SU-DHL-6 (cell line): ENCODE measurements at regions not wholly inside any gene's neighbourhood (a gene's known extent, or its start where the extent isn't known, plus 50 kb on each side); places are given as distances from the start of the nearest gene placed in this dataset.

Experiments
- EZH2phosphoT487 ChIP-seq: fragments of 200-600 bp; sonication (generic), shearing (Covaris generic); conservative IDR thresholded peaks from 2 replicates; pipeline ENCODE4 v1.6.1; 2018; ENCODE audit warnings: mild to moderate bottlenecking, antibody characterized with exemption, low read length, moderate library complexity, mixed read lengths
- TF ChIP-seq, protein P1 (sequence below): fragments of 200-600 bp; sonication (generic); IDR thresholded peaks from one replicate; pipeline ENCODE4 v1.5.1; 2017; ENCODE audit warnings: antibody characterized with exemption, mild to moderate bottlenecking, low read length, moderate library complexity; ENCODE audit not compliant: insufficient read depth, poor library complexity, severe bottlenecking

DNA sequence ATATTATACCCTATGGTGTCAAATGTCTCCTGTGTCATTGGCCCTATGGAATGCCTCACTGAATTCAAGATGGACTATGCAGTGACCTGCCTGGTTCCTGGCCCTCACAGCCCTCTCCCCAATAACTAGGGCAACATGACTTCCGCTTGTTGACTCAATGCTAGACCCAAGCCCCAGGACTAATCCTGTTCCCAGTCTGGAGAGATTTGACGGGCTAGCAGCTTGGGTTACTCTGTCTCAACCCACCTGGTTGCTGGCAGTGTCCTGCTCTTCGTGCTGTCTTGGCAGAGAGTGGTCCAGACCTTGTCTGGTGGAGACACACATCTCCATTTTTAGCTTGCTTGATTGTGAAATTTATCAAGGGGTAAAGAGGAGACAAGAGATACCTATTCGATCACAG, 135.8 kb upstream of the HES1 start:
- TF ChIP-seq, protein P1, sequence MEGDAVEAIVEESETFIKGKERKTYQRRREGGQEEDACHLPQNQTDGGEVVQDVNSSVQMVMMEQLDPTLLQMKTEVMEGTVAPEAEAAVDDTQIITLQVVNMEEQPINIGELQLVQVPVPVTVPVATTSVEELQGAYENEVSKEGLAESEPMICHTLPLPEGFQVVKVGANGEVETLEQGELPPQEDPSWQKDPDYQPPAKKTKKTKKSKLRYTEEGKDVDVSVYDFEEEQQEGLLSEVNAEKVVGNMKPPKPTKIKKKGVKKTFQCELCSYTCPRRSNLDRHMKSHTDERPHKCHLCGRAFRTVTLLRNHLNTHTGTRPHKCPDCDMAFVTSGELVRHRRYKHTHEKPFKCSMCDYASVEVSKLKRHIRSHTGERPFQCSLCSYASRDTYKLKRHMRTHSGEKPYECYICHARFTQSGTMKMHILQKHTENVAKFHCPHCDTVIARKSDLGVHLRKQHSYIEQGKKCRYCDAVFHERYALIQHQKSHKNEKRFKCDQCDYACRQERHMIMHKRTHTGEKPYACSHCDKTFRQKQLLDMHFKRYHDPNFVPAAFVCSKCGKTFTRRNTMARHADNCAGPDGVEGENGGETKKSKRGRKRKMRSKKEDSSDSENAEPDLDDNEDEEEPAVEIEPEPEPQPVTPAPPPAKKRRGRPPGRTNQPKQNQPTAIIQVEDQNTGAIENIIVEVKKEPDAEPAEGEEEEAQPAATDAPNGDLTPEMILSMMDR, result no peak
- no peak for TF ChIP-seq EZH2phosphoT487
